Gastroesophageal sphincter (tissue), 3 donors: ENCODE measurements at regions not wholly inside any gene's neighbourhood (a gene's known extent, or its start where the extent isn't known, plus 50 kb on each side); places are given as distances from the start of the nearest gene placed in this dataset.

Experiments
- CTCF ChIP-seq, 4 experiments: fragments of 200-600 bp in 2 of 4; fragments of 450-650 bp in 2 of 4; sonication (generic) in 1 of 4; IDR thresholded peaks; one replicate each; pipeline ENCODE4 v1.5.1; 2017 to 2019; ENCODE audit warnings: antibody characterized with exemption in 4 of 4, mild to moderate bottlenecking in 2 of 4, moderate library complexity in 2 of 4
- EP300 ChIP-seq: sonication (generic); formaldehyde crosslinking; IDR thresholded peaks from one replicate; pipeline ENCODE4 v1.6.1; 2017; ENCODE audit warnings: antibody characterized with exemption, mild to moderate bottlenecking
- POLR2A ChIP-seq, 2 donors: fragments of 450-650 bp; IDR thresholded peaks; one replicate each; pipeline ENCODE4 v1.6.1; 2017; ENCODE audit warnings: antibody characterized with exemption in 2 of 2, mild to moderate bottlenecking in 2 of 2, moderate library complexity in 1 of 2
- POLR2AphosphoS5 ChIP-seq: sonication (generic); formaldehyde crosslinking; IDR thresholded peaks from one replicate; pipeline ENCODE4 v1.6.1; 2017; ENCODE audit warnings: antibody characterized with exemption

- TF ChIP-seq CTCF (IDR thresholded peaks at IDR 0.05) (no peak), POLR2A (IDR thresholded peaks at IDR 0.05) (no peak), EP300 (no peak), POLR2AphosphoS5 (no peak)
These were observed 163.6 kb upstream of the HS3ST1 start for GRCh38 chr4:11592276-11592675.
